ENCODE measurements at regions not wholly inside any gene's neighbourhood (a gene's known extent, or its start where the extent isn't known, plus 50 kb on each side); places are given as distances from the start of the nearest gene placed in this dataset.

- H3F3A ChIP-seq (ENCODE audit: insufficient read depth) = no peaks in the 10 kb centered on the region
- TF ChIP-seq EZH2 (IDR thresholded peaks at IDR 0.05; ENCODE audit: insufficient read depth, poor library complexity, severe bottlenecking) (no peak), EZH2phosphoT487 (IDR thresholded peaks at IDR 0.05; ENCODE audit: insufficient read depth, low read depth) (no peak)
- peak overlapping the region; percentile 31 for H3K4me2 ChIP-seq (ENCODE audit: unreplicated experiment)
- H3K9ac ChIP-seq = no peak overlapping the region
- no peaks in the 10 kb centered on the region; the same call in 1 of the 2 replicates for H3K4me1 ChIP-seq (ENCODE audit: insufficient read depth)
- H3K4me3 ChIP-seq = no peak overlapping the region
- 5 to 6% methylated on average over 4 of the region's 4 CpGs for WGBS, 2 experiments (ENCODE audit: low coverage in 1 of 2, low lambda C conversion rate in 2 of 2, missing lambda C conversion rate in 2 of 2)
- H2AFZ ChIP-seq = no peak overlapping the region
- in situ Hi-C loops (cut with MboI) = no loop called here
- no peaks in the 10 kb centered on the region for H3K9me2 ChIP-seq (ENCODE audit: insufficient read depth)
- DNase-seq = peak; percentile 73
- no peaks in the 10 kb centered on the region for H3K27me3 ChIP-seq (replicated peaks; ENCODE audit: insufficient read depth)
- H3K36me3 ChIP-seq (ENCODE audit: low read depth) = no peaks in the 10 kb centered on the region
- H3K79me2 ChIP-seq (ENCODE audit: insufficient read depth) = no peaks in the 10 kb centered on the region
- H3K27ac ChIP-seq = no peak overlapping the region
- H4K20me1 ChIP-seq (ENCODE audit: insufficient read depth) = no peaks in the 10 kb centered on the region
- H3K9me3 ChIP-seq (ENCODE audit: low read depth) = no peaks in the 10 kb centered on the region
Measured at GRCh38 chr20:39935901-39936300, 753.1 kb downstream of the MAFB start.

- no peak overlapping the region for H3K4me2 ChIP-seq (ENCODE audit: unreplicated experiment)
- H3F3A ChIP-seq (ENCODE audit: insufficient read depth) = no peaks in the 10 kb centered on the region
- in situ Hi-C loops (cut with MboI) = no loop called here
- H3K36me3 ChIP-seq (ENCODE audit: low read depth) = no peaks in the 10 kb centered on the region
- no peak overlapping the region for H3K27ac ChIP-seq
- no peaks in the 10 kb centered on the region for H3K79me2 ChIP-seq (ENCODE audit: insufficient read depth)
- H3K4me3 ChIP-seq = no peak overlapping the region
- H3K9me3 ChIP-seq (ENCODE audit: low read depth) = no peaks in the 10 kb centered on the region
- H3K27me3 ChIP-seq (replicated peaks; ENCODE audit: insufficient read depth) = no peaks in the 10 kb centered on the region; the same call in 1 of the 2 replicates
- WGBS, 2 experiments (ENCODE audit: low coverage in 1 of 2, low lambda C conversion rate in 2 of 2, missing lambda C conversion rate in 2 of 2) = 85% methylated on average over 2 of the region's 2 CpGs
- no peaks in the 10 kb centered on the region for H3K9me2 ChIP-seq (ENCODE audit: insufficient read depth)
- no peak for DNase-seq
- H2AFZ ChIP-seq = no peak overlapping the region
- H4K20me1 ChIP-seq (ENCODE audit: insufficient read depth) = no peaks in the 10 kb centered on the region
- H3K9ac ChIP-seq = no peak overlapping the region
- TF ChIP-seq EZH2 (IDR thresholded peaks at IDR 0.05; ENCODE audit: insufficient read depth, poor library complexity, severe bottlenecking) (no peak), EZH2phosphoT487 (IDR thresholded peaks at IDR 0.05; ENCODE audit: insufficient read depth, low read depth) (no peak)
- H3K4me1 ChIP-seq (ENCODE audit: insufficient read depth) = no peaks in the 10 kb centered on the region; the same call in 1 of the 2 replicates
Measured at GRCh38 chr20:39916236-39916765, 772.7 kb downstream of the MAFB start.

DNA sequence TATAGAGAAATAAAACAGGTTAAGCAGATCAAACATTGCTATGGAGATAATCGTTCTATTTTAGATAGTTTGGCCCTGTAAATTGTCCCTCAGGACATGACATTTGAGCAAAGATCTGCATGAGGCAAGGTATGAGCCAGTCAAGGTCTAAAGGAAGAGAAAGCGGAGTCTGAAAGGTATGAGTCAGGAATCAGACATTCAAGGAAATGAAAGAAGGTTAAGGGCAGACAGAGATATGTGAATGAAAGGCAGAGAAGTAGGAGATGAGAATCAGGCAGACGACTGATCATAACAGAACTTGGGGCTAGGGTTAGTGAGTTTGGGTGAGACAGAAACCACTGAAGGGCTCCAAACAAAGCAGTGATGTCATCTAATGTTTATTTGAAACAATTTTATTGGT is 775.8 kb downstream of the MAFB start:
- H3K9ac ChIP-seq = no peak overlapping the region
- no peak for DNase-seq
- no peaks in the 10 kb centered on the region; the same call in 1 of the 2 replicates for H3K4me1 ChIP-seq (ENCODE audit: insufficient read depth)
- H3K4me2 ChIP-seq (ENCODE audit: unreplicated experiment) = no peak overlapping the region
- H3K36me3 ChIP-seq (ENCODE audit: low read depth) = no peaks in the 10 kb centered on the region
- no peaks in the 10 kb centered on the region for H3K79me2 ChIP-seq (ENCODE audit: insufficient read depth)
- 58 to 61% methylated on average over 3 of the region's 3 CpGs for WGBS, 2 experiments (ENCODE audit: low coverage in 1 of 2, low lambda C conversion rate in 2 of 2, missing lambda C conversion rate in 2 of 2)
- peaks cover 3% of the 10 kb centered on the region; the same call in 1 of the 2 replicates for H3K27me3 ChIP-seq (replicated peaks; ENCODE audit: insufficient read depth)
- in situ Hi-C loops (cut with MboI) = no loop called here
- no peaks in the 10 kb centered on the region for H3K9me2 ChIP-seq (ENCODE audit: insufficient read depth)
- H3K27ac ChIP-seq = no peak overlapping the region
- TF ChIP-seq EZH2phosphoT487 (IDR thresholded peaks at IDR 0.05; ENCODE audit: insufficient read depth, low read depth) (no peak), EZH2 (IDR thresholded peaks at IDR 0.05; ENCODE audit: insufficient read depth, poor library complexity, severe bottlenecking) (no peak)
- H3K9me3 ChIP-seq (ENCODE audit: low read depth) = no peaks in the 10 kb centered on the region
- no peak overlapping the region for H2AFZ ChIP-seq
- H3K4me3 ChIP-seq = no peak overlapping the region
- no peaks in the 10 kb centered on the region for H3F3A ChIP-seq (ENCODE audit: insufficient read depth)
- H4K20me1 ChIP-seq (ENCODE audit: insufficient read depth) = no peaks in the 10 kb centered on the region

GRCh38 chr20:39911497-39911896 is 777.5 kb downstream of the MAFB start:
- in situ Hi-C loops (cut with MboI) = no loop called here
- WGBS, 2 experiments (ENCODE audit: low coverage in 1 of 2, low lambda C conversion rate in 2 of 2, missing lambda C conversion rate in 2 of 2) = 26 to 27% methylated on average over 1 of the region's 1 CpG

More at GRCh38 chr20:39911497-39911896, 777.5 kb downstream of the MAFB start:
- Histone ChIP-seq H3K9ac (no peak overlapping the region), H2AFZ (no peak overlapping the region), H3K9me2 (ENCODE audit: insufficient read depth) (no peaks in the 10 kb centered on the region), H3K27me3 (replicated peaks; ENCODE audit: insufficient read depth) (peaks cover 13% of the 10 kb centered on the region; the same call in 1 of the 2 replicates), H3K36me3 (ENCODE audit: low read depth) (no peaks in the 10 kb centered on the region), H3K4me3 (no peak overlapping the region), H3K4me1 (ENCODE audit: insufficient read depth) (no peaks in the 10 kb centered on the region; the same call in 1 of the 2 replicates), H3K4me2 (ENCODE audit: unreplicated experiment) (no peak overlapping the region), H3F3A (ENCODE audit: insufficient read depth) (no peaks in the 10 kb centered on the region), H3K79me2 (ENCODE audit: insufficient read depth) (no peaks in the 10 kb centered on the region), H4K20me1 (ENCODE audit: insufficient read depth) (no peaks in the 10 kb centered on the region), H3K9me3 (ENCODE audit: low read depth) (no peaks in the 10 kb centered on the region), H3K27ac (no peak overlapping the region)
- no peak for DNase-seq
- TF ChIP-seq EZH2 (IDR thresholded peaks at IDR 0.05; ENCODE audit: insufficient read depth, poor library complexity, severe bottlenecking) = no peak
- TF ChIP-seq EZH2phosphoT487 (IDR thresholded peaks at IDR 0.05; ENCODE audit: insufficient read depth, low read depth) = no peak
